HG03469 (cell line): ENCODE measurements at regions not wholly inside any gene's neighbourhood (a gene's known extent, or its start where the extent isn't known, plus 50 kb on each side); places are given as distances from the start of the nearest gene placed in this dataset.
"Not testable (repeated sequence)": the region's sequence is repeated elsewhere in the genome, so short reads cannot be mapped to it uniquely, and the experiment has no call there.

ENCODE experiments used
- ATAC-seq: cut with Tn5 transposase; IDR thresholded peaks from one replicate; pipeline ENCODE4 v1.9.1; 2021; ENCODE audit warnings: mild to moderate bottlenecking, moderate library complexity, moderate number of reproducible peaks; ENCODE audit not compliant: unreplicated experiment

GRCh38 chr11:97498891-97499290 is 1109.1 kb downstream of the JRKL start:
- no peak for ATAC-seq

GRCh38 chr11:97502201-97502600 is 1112.4 kb downstream of the JRKL start:
- no peak for ATAC-seq

DNA sequence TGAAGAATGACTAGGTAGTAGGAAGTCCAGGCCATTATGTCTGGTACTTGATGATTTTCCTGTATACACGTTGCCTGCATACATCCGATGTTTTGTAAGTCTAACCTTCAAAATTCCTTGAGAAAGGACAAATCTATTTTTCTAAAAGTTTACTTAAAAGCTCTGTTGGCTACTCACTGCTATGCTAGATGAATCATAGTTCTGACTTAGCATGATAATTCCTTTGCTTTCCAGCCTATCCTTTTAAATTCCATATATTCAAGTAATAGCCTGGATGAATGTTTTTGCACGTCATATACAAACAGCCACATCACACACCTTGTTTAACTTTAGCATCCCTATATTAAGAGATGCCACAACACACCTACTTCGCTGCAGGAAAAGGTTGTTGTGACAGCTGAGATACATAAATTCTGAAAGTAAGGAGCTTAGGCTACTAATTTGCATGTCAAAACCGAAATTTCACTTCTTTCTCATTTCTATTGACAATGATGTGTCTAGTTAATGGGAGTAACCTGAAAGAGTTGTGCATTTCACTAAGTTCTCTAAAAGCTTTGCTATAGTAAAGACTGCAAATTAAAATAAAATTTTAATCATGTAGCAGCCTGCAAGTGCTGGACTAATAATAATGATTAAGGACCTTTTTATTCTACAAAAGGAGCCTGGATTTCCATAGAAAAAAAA is 1116.4 kb downstream of the JRKL start:
- no peak for ATAC-seq

- ATAC-seq: no peak
Measured at GRCh38 chr11:97514446-97514845, 1124.6 kb downstream of the JRKL start.

DNA sequence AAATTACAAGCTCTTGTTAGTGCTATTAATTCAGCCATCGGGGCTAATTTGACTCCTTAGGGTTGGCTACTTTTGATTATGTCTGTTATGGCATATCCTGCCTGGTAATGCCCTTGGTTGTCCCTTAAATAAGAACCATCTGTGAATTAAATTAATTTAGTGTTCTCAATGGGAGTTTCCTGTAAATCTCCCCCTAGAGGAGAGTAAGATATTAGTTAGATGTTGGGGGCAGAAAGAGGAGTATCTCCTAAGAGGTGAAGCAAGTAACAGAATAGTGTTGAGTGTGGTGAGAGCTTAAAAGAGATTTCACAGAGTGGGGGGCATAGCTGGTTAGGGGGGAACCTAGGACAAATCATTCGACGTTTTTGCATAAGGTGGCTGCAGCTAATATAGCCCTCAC is 1126.9 kb downstream of the JRKL start:
- no peak for ATAC-seq

DNA sequence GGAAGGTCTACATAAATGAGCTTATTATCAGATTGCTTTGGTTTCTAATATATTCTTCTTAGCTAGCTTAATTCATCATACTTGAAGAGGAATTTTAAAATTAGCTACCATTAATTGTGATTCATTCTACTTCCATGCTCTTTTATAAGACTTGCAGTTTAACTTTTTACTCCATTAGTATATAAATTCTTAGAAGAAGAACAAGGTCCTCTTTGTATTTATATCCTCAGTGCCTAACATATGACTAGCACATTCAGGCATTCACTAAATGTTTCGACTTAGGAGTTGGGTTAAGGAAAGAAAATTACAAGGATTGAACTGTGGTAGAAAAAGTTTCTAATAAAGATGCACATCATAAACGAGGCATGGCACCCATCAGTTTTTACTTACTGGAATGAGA is 1135.5 kb downstream of the JRKL start:
- no peak for ATAC-seq

GRCh38 chr11:97537407-97538150 is 1147.8 kb downstream of the JRKL start:
- no peak for ATAC-seq

DNA sequence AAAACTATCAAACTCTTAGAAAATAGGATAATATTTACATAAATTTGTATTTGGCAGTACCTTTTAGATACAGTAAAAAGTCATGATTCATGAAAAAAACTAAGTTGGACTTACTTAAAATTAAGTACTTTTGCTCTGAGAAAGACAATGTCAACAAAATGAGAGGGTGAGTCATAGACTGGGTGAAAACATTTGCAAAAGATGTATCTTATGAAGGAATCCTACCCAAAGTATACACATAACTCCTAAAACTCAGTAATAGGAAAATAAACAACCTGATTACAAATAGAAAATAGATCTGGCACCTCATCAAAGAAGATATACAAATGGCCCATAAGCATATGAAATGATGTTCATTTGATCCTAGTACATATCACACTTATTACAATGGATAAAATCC is 1154.6 kb downstream of the JRKL start:
- no peak for ATAC-seq

DNA sequence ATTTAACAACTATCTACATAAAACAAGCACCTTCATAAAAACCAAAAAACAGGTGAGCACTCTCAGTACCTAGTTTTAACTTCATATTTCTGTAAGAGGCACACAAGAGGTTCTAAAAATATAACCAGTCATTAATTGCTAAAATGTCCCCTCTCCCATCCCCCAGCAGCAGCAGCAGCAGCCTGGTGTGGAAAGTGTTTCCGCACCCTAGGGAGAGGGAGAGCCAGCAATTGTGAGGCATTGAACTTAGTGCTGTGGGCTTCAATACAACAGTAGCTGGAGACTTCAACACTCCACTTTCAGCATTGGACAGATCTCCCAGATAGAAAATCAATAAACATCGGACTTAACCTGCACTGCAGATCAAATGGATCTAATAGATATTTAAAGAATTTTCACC is 1158.5 kb downstream of the JRKL start:
- ATAC-seq: no peak

- ATAC-seq: no peak
Measured at GRCh38 chr11:97557399-97557798, 1167.6 kb downstream of the JRKL start.

- no peak for ATAC-seq
Measured at GRCh38 chr11:97567801-97568200, 1178.0 kb downstream of the JRKL start.

DNA sequence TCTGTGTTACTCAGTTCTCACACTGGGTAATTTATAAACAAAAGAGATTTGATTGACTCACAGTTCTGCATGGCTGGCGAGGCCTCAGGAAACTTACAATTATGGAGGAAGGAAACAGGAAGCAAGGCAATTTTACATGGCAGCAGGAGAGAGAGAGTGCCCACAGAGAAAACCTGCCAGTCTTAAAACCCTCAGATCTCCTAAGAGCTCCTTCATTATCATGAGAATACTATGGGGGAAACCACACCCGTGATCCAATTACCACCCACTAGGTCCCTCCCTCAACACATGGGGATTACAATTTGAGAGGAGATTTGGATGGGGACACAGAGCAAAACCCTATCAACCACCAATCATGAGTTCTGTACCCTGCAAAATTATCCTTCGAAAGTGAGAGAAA is 1180.8 kb downstream of the JRKL start:
- no peak for ATAC-seq

GRCh38 chr11:97573771-97574170 is 1184.0 kb downstream of the JRKL start:
- ATAC-seq: not testable (repeated sequence)

- no peak for ATAC-seq
Measured at GRCh38 chr11:97574976-97575665, 1185.3 kb downstream of the JRKL start.

- ATAC-seq: no peak
Measured at GRCh38 chr11:97607291-97608000, 1217.6 kb downstream of the JRKL start.

- no peak for ATAC-seq
Measured at GRCh38 chr11:97610000-97610399, 1220.2 kb downstream of the JRKL start.

DNA sequence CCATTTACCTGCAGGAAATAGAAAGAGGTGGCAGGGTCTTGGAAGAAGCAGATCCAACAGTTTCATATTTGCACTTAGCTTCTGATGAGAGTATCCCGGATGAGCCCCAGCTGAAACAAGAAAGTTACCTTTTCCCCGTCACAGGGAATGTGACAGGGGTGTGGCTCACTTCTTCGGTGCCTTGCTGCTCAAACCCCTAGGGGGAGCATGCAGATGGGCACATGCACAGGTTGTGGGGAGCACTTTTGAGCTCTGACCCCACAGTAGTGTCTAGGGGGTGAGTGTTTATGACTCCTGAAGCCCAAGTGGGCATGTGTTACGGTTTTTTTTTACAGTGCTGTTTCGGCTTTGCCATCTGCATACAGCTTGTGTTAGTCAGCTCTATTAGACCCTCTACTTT is 1221.0 kb downstream of the JRKL start:
- ATAC-seq: no peak

DNA sequence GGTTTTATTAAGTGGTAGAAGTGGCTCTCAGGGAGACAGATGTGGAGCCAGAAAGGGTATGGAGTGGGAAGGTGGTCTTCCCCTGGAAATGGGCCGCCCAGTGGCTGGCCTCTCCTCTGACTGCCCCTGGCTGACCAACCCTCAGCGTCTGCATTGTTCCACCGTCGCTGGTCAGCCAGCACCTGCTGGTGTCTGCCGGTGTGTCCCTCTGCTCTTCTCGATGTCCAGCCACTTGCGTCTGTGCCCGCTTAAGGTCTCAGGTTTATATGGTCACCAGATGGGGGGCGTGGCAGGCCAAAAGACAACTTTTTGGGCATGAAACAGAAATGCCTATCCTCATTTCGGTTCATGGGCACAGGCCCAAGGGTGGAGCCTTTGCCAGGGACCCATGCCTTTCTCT is 1221.5 kb downstream of the JRKL start:
- ATAC-seq: no peak

DNA sequence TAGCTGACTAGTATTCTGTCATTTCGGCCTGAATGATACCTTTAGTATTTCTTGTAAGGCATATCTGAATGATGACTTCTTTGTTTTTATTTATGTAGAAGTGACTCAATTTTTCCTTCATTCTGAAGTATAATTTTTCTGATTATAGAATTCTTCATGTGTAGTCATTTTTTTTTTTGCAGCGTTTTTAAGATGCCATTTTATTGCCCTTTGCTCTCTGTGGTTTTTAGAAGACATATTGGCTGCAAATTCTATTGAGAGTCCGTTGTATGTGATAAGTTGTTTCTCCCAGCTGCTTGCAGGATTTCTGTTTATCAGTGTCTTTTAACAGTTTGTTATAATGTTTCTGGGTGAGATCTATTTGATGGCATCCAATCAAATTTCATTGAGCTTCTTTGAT is 1224.8 kb downstream of the JRKL start:
- no peak for ATAC-seq

- ATAC-seq: no peak
Measured at GRCh38 chr11:97615546-97615945, 1225.7 kb downstream of the JRKL start.

DNA sequence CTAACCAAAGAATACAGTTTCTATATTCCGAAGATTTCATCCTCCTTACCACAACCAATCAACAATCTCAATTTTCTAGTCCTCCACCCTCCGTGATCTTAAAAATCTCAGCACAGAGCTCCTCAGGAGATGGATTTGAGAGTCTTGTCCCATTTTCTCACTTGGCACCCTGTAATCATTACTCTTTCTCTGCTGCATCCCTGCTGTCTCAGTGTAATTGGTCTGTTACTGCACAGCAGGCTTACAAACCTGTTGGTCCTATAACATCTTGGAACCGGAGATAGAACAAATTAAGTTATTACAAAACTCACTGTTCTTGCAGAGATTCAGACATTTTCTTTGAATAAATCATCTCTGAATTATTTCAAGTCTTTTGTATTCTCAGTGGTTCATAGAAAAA is 1227.2 kb downstream of the JRKL start:
- no peak for ATAC-seq
